ENCODE measurements at regions not wholly inside any gene's neighbourhood (a gene's known extent, or its start where the extent isn't known, plus 50 kb on each side); places are given as distances from the start of the nearest gene placed in this dataset.

DNA sequence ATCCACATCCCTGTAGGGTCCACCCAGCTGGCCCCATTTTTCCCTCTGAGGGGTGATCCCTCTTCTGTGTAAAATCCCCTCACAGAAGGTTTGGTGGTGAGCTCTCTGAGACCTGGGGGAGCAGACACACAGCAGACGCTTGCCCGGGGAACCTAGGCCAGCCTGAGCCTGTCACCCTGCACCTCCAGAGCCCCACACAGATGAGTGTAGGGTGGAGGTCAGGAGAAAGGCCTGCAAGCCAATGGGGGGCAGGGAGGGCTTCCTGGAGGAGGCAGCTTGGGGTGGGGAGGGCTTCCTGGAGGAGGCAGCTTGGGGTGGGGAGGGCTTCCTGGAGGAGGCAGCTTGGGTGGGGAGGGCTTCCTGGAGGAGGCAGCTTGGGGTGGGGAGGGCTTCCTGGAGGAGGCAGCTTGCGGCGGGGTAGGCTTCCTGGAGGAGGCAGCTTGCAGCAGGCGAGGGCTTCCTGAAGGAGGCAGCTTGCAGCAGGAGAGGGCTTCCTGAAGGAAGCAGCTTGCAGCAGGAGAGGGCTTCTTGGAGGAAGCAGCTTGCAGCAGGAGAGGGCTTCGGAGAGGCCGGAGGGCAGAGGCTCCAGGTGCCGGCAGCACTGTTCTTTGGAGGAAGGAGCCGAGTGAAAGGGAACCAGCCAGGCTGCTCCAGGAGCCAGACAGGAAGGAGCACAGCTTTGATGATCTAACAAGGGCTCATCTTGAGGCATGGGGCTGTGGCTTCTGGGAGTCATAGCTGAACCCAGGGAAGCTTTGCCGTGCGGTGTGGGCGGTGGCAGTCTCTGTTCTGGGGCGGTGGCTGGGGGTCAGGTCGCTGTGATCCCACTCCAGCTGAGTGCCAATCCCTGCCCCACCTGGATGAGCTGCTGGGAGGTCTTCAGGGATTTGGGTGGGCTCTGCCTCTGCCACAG, 83.7 kb upstream of the ZNF469 start:
- Histone ChIP-seq H3K27me3 (ENCODE audit: control insufficient read depth, insufficient read depth, low read length) (peaks cover 3% of the 10 kb centered on the region), H3K9ac (no peak overlapping the region), H3K9me3 (ENCODE audit: control insufficient read depth, low read length) (no peaks in the 10 kb centered on the region), H3K36me3 (ENCODE audit: control insufficient read depth, insufficient read depth, low read length) (no peaks in the 10 kb centered on the region), H3K27ac (no peak overlapping the region), H3K4me3 (ENCODE audit: low read depth, low read length) (no peak overlapping the region), H3K79me2 (no peaks in the 10 kb centered on the region), H2AFZ (no peak overlapping the region), H3K4me1 (no peaks in the 10 kb centered on the region), H3K4me2 (ENCODE audit: low read length) (no peak overlapping the region)
- TF ChIP-seq, protein P1, sequence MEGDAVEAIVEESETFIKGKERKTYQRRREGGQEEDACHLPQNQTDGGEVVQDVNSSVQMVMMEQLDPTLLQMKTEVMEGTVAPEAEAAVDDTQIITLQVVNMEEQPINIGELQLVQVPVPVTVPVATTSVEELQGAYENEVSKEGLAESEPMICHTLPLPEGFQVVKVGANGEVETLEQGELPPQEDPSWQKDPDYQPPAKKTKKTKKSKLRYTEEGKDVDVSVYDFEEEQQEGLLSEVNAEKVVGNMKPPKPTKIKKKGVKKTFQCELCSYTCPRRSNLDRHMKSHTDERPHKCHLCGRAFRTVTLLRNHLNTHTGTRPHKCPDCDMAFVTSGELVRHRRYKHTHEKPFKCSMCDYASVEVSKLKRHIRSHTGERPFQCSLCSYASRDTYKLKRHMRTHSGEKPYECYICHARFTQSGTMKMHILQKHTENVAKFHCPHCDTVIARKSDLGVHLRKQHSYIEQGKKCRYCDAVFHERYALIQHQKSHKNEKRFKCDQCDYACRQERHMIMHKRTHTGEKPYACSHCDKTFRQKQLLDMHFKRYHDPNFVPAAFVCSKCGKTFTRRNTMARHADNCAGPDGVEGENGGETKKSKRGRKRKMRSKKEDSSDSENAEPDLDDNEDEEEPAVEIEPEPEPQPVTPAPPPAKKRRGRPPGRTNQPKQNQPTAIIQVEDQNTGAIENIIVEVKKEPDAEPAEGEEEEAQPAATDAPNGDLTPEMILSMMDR (IDR thresholded peaks at IDR 0.05): no peak

DNA sequence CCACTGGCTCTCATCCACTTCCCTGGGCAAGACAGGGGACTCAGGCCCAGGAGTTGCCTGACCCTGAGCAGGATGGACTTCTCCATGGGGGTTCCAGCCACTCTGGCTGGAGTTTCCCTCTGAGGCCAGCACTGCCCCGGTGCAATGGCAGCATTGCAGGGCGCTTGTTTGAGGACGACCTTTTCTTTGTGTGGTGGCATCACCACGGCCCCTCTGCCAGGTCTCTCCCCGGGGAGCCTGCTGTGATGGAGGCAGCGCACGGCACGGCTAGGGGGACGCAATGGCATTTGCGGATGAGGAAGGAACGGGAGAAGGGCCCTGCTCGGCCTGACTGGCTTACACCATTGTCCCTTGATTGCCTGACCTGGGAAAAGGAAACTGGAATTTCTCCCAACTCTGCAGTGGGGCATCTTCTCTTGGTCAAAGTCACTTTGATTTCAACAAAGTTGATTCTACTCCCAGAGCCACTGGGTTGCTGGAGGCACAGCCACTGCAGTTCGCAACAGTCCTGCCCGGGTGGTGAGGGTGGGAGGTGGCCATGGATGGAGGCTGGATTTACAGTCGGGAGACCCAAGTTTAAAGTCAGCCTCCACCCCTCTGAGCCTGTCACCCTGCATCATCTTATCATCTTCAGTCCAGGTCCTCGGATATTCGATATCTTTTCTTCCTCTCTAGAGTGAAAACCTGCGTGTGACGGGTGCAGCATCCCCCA, 82.9 kb upstream of the ZNF469 start:
- H3K4me1 ChIP-seq: no peaks in the 10 kb centered on the region
- no peak overlapping the region for H3K4me2 ChIP-seq (ENCODE audit: low read length)
- TF ChIP-seq, protein P1 (IDR thresholded peaks at IDR 0.05): no peak
- no peak overlapping the region for H3K9ac ChIP-seq
- no peaks in the 10 kb centered on the region for H3K9me3 ChIP-seq (ENCODE audit: control insufficient read depth, low read length)
- H3K79me2 ChIP-seq: no peaks in the 10 kb centered on the region
- H3K4me3 ChIP-seq (ENCODE audit: low read depth, low read length): no peak overlapping the region
- no peak overlapping the region for H3K27ac ChIP-seq
- no peak overlapping the region for H2AFZ ChIP-seq
- H3K27me3 ChIP-seq (ENCODE audit: control insufficient read depth, insufficient read depth, low read length): no peaks in the 10 kb centered on the region
- H3K36me3 ChIP-seq (ENCODE audit: control insufficient read depth, insufficient read depth, low read length): no peaks in the 10 kb centered on the region

DNA sequence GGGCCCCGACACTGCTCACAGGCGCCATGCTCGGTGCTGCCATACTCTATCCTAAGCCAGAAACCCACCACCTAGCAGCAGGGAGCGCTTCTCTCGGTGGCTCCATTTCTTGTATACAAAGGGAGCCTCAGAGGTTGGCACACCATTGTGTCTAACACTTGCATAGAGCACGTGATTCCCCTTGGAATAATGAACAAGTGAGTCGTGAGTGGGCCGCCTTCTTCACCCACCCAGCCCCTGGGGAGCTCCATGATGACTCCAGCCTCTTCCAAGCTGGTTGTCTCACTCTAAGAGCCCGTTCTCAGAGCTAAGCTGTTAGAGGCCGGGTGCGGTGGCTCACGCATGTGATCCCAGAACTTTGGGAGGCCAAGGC, 82.3 kb upstream of the ZNF469 start:
- Histone ChIP-seq H3K4me1 (no peaks in the 10 kb centered on the region), H3K27ac (no peak overlapping the region), H2AFZ (no peak overlapping the region), H3K79me2 (no peaks in the 10 kb centered on the region), H3K36me3 (ENCODE audit: control insufficient read depth, insufficient read depth, low read length) (no peaks in the 10 kb centered on the region), H3K27me3 (ENCODE audit: control insufficient read depth, insufficient read depth, low read length) (no peaks in the 10 kb centered on the region), H3K9me3 (ENCODE audit: control insufficient read depth, low read length) (no peaks in the 10 kb centered on the region), H3K4me2 (ENCODE audit: low read length) (no peak overlapping the region), H3K4me3 (ENCODE audit: low read depth, low read length) (no peak overlapping the region), H3K9ac (no peak overlapping the region)
- TF ChIP-seq, protein P1 (IDR thresholded peaks at IDR 0.05): no peak

DNA sequence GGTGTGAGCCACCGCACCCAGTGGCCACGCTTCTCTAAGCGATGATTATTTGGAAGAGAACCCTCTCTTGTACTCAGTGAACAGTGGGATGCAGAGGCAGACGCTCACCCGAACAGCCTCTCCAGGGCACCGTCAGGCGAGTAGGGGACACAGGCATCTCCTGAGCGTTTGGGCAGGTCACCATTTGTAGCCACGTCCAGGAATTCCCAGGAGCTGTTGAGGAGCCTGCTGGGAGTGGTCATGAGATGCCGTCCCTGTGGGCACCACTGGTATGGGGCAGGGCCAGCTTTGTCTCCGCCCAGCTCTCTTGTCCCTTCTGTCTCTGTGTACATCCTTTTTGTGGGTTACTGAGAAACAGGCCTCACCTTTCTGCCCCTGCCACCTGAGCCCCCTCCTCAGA, 81.3 kb upstream of the ZNF469 start:
- Histone ChIP-seq H2AFZ (no peak overlapping the region), H3K4me3 (ENCODE audit: low read depth, low read length) (no peak overlapping the region), H3K4me1 (no peaks in the 10 kb centered on the region), H3K9me3 (ENCODE audit: control insufficient read depth, low read length) (no peaks in the 10 kb centered on the region), H3K36me3 (ENCODE audit: control insufficient read depth, insufficient read depth, low read length) (no peaks in the 10 kb centered on the region), H3K79me2 (no peaks in the 10 kb centered on the region), H3K4me2 (ENCODE audit: low read length) (no peak overlapping the region), H3K27ac (no peak overlapping the region), H3K9ac (no peak overlapping the region), H3K27me3 (ENCODE audit: control insufficient read depth, insufficient read depth, low read length) (no peaks in the 10 kb centered on the region)
- TF ChIP-seq, protein P1 (IDR thresholded peaks at IDR 0.05): no peak
